Pons (tissue), 1 donor: ENCODE measurements at regions not wholly inside any gene's neighbourhood (a gene's known extent, or its start where the extent isn't known, plus 50 kb on each side); places are given as distances from the start of the nearest gene placed in this dataset.
"Not testable (repeated sequence)": the region's sequence is repeated elsewhere in the genome, so short reads cannot be mapped to it uniquely, and the experiment has no call there.

Experiments used
- DNase-seq: peaks from one replicate; pipeline ENCODE4 v3.0.0-alpha.2; 2016; ENCODE audit warnings: low spot score

- DNase-seq = peak; percentile 60
These were observed 201.3 kb downstream of the RBM46 start for GRCh38 chr4:154982187-154983047.

- DNase-seq = no peak
These were observed 202.6 kb downstream of the RBM46 start for GRCh38 chr4:154983714-154984113.

GRCh38 chr4:154984148-154984547, 203.1 kb downstream of the RBM46 start:
- DNase-seq = no peak

- DNase-seq = no peak
These were observed 203.5 kb downstream of the RBM46 start for GRCh38 chr4:154984616-154985015.

GRCh38 chr4:154985673-154986072, 204.6 kb downstream of the RBM46 start:
- DNase-seq = no peak

- no peak for DNase-seq
These were observed 207.4 kb downstream of the RBM46 start for GRCh38 chr4:154988511-154988910.

GRCh38 chr4:154989511-154989910, 208.4 kb downstream of the RBM46 start:
- DNase-seq = no peak

GRCh38 chr4:154997866-154998265, 210.6 kb upstream of the NPY2R start:
- DNase-seq = not testable (repeated sequence)

GRCh38 chr4:154998284-154998683, 210.2 kb upstream of the NPY2R start:
- DNase-seq = no peak

- DNase-seq = no peak
These were observed 209.7 kb upstream of the NPY2R start for GRCh38 chr4:154998773-154999172.

GRCh38 chr4:154999950-155000578, 208.4 kb upstream of the NPY2R start:
- no peak for DNase-seq

- DNase-seq = no peak
These were observed 207.2 kb upstream of the NPY2R start for GRCh38 chr4:155001251-155001650.

- no peak for DNase-seq
These were observed 202.9 kb upstream of the NPY2R start for GRCh38 chr4:155005395-155006090.

GRCh38 chr4:155007660-155008176, 200.7 kb upstream of the NPY2R start:
- DNase-seq = no peak

- DNase-seq = peak; percentile 6
These were observed 200.0 kb upstream of the NPY2R start for GRCh38 chr4:155008389-155008788.

GRCh38 chr4:155009288-155009687, 199.1 kb upstream of the NPY2R start:
- DNase-seq = no peak

- no peak for DNase-seq
These were observed 198.1 kb upstream of the NPY2R start for GRCh38 chr4:155010376-155010775.

GRCh38 chr4:155011163-155011780, 197.2 kb upstream of the NPY2R start:
- DNase-seq = no peak

- no peak for DNase-seq
These were observed 196.0 kb upstream of the NPY2R start for GRCh38 chr4:155012469-155012868.

- DNase-seq = no peak
These were observed 191.0 kb upstream of the NPY2R start for GRCh38 chr4:155017426-155017825.

GRCh38 chr4:155025762-155026457, 182.5 kb upstream of the NPY2R start:
- peak; percentile 19 for DNase-seq

- DNase-seq = no peak
These were observed 181.7 kb upstream of the NPY2R start for GRCh38 chr4:155026715-155027114.
